Neural cell (in vitro differentiated cells): ENCODE measurements at regions not wholly inside any gene's neighbourhood (a gene's known extent, or its start where the extent isn't known, plus 50 kb on each side); places are given as distances from the start of the nearest gene placed in this dataset.

Experiments used
- H2AFZ ChIP-seq: fragments of 200-600, 300-800 bp; sonication (generic), shearing (Covaris generic); 2 replicates; pipeline ENCODE4 v1.6.0; 2014; ENCODE audit warnings: low read depth, mild to moderate bottlenecking, antibody characterized with exemption, low read length, moderate library complexity
- H3F3A ChIP-seq: fragments of 200-600 bp; shearing (Covaris generic); 2 replicates; pipeline ENCODE4 v1.6.1; 2016; ENCODE audit warnings: mild to moderate bottlenecking, moderate library complexity, mixed read lengths, antibody characterized with exemption, low read length; ENCODE audit not compliant: insufficient read depth, poor library complexity, severe bottlenecking
- H3K27ac ChIP-seq: fragments of 200-600, 300-800 bp; sonication (generic), shearing (Covaris generic); 2 replicates; pipeline ENCODE4 v1.5.1; 2014; ENCODE audit warnings: mild to moderate bottlenecking, low read length, moderate library complexity
- H3K27me3 ChIP-seq: fragments of 300-800, 200-600 bp; sonication (generic), shearing (Covaris generic); 2 replicates; pipeline ENCODE4 v1.6.0; 2014; ENCODE audit warnings: mild to moderate bottlenecking, low read depth, low read length, moderate library complexity; ENCODE audit not compliant: insufficient read depth
- H3K36me3 ChIP-seq: fragments of 300-800, 200-600 bp; sonication (generic), shearing (Covaris generic); 2 replicates; pipeline ENCODE4 v1.5.1; 2014; ENCODE audit warnings: mild to moderate bottlenecking, antibody characterized with exemption, low read length, moderate library complexity; ENCODE audit not compliant: insufficient read depth
- H3K4me2 ChIP-seq: fragments of 300-800, 200-600 bp; sonication (generic), shearing (Covaris generic); 2 replicates; pipeline ENCODE4 v1.6.0; 2014; ENCODE audit warnings: mild to moderate bottlenecking, low read length
- H3K4me3 ChIP-seq: fragments of 300-800, 200-600 bp; sonication (generic), shearing (Covaris generic); 2 replicates; pipeline ENCODE4 v1.5.1; 2014; ENCODE audit warnings: mild to moderate bottlenecking, low read length, moderate library complexity
- H3K79me2 ChIP-seq: fragments of 200-600 bp; shearing (Covaris generic); replicated peaks from 2 replicates; pipeline ENCODE4 v1.6.0; 2014; ENCODE audit warnings: mild to moderate bottlenecking, low read length, moderate library complexity; ENCODE audit not compliant: insufficient read depth
- H3K9ac ChIP-seq: fragments of 300-800, 200-600 bp; sonication (generic), shearing (Covaris generic); 2 replicates; pipeline ENCODE4 v1.6.1; 2016; ENCODE audit warnings: mild to moderate bottlenecking, low read length, mixed read lengths
- H3K9me2 ChIP-seq: fragments of 200-600 bp; shearing (Covaris generic); 2 replicates; pipeline ENCODE4 v1.6.1; 2016; ENCODE audit warnings: mild to moderate bottlenecking, low read length, mixed read lengths; ENCODE audit not compliant: insufficient read depth
- H3K9me3 ChIP-seq: fragments of 200-600, 300-800 bp; sonication (generic), shearing (Covaris generic); 2 replicates; pipeline ENCODE4 v1.6.1; 2016; ENCODE audit warnings: mild to moderate bottlenecking, mixed run types, low read length, moderate library complexity, mixed read lengths
- H4K20me1 ChIP-seq: fragments of 200-600 bp; shearing (Covaris generic); 2 replicates; pipeline ENCODE4 v1.6.1; 2016; ENCODE audit warnings: mild to moderate bottlenecking, mixed run types; ENCODE audit not compliant: insufficient read depth
- EP300 ChIP-seq: fragments of 450-650 bp; conservative IDR thresholded peaks from 2 replicates; pipeline ENCODE4 v1.6.1; 2014; ENCODE audit warnings: antibody characterized with exemption, mild to moderate bottlenecking, moderate library complexity; ENCODE audit not compliant: poor library complexity, severe bottlenecking
- EZH2 ChIP-seq: fragments of 200-600, 300-800 bp; shearing (Covaris generic), sonication (generic); IDR thresholded peaks from 2 replicates; pipeline ENCODE4 v1.6.1; 2014; ENCODE audit warnings: antibody characterized with exemption, low read length, borderline replicate concordance, mild to moderate bottlenecking; ENCODE audit not compliant: insufficient read depth, poor library complexity, severe bottlenecking
- MXI1 ChIP-seq: fragments of 450-650 bp; conservative IDR thresholded peaks from 2 replicates; pipeline ENCODE4 v1.6.1; 2014; ENCODE audit warnings: antibody characterized with exemption, mild to moderate bottlenecking; ENCODE audit not compliant: poor library complexity, severe bottlenecking
- POLR2AphosphoS5 ChIP-seq: IDR thresholded peaks from 2 replicates; pipeline ENCODE4 v1.6.1; 2012
- RAD21 ChIP-seq: fragments of 450-650 bp; conservative IDR thresholded peaks from 2 replicates; pipeline ENCODE4 v1.6.1; 2014; ENCODE audit warnings: antibody characterized with exemption, mild to moderate bottlenecking, moderate library complexity
- SMC3 ChIP-seq: fragments of 450-650 bp; conservative IDR thresholded peaks from 2 replicates; pipeline ENCODE4 v1.6.1; 2014; ENCODE audit warnings: antibody characterized with exemption, mild to moderate bottlenecking, moderate library complexity; ENCODE audit not compliant: poor library complexity
- TAF1 ChIP-seq: IDR thresholded peaks from 2 replicates; pipeline ENCODE4 v1.6.1; 2012; ENCODE audit warnings: low read depth
- TF ChIP-seq, protein P1 (sequence below): IDR thresholded peaks from 2 replicates; pipeline ENCODE4 v1.6.1; 2012; ENCODE audit warnings: borderline replicate concordance
- TF ChIP-seq, protein P2 (sequence below): fragments of 450-650 bp; IDR thresholded peaks from 2 replicates; pipeline ENCODE4 v1.5.1; 2014; ENCODE audit warnings: antibody characterized with exemption, mild to moderate bottlenecking, moderate library complexity; ENCODE audit not compliant: poor library complexity, severe bottlenecking

DNA sequence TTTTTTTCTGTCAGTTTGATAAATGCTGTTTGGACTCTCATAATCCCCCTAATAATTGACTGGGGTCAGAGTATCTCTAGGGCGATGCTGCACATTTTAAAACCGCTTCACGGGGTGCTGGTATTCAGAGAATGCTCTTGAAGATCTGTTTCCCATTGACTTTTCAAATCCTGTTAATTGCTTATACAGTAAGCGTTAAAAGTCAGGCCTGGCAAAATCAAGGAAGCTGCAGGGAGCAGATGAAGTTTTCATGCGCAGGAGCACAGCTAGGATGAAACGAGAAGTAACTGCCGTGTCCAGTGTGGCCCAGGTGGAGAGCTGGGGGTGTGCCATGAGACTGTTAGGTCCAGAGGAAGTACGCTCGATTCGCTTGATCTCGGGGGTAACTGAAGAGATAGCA lies 312.9 kb downstream of the TRIML1 start:
- Histone ChIP-seq H3K9me2 (no peaks in the 10 kb centered on the region), H3K4me2 (no peak overlapping the region), H3K4me3 (no peak overlapping the region), H3K27me3 (no peaks in the 10 kb centered on the region), H3K79me2 (no peaks in the 10 kb centered on the region), H3K9me3 (no peaks in the 10 kb centered on the region), H3K9ac (no peak overlapping the region), H3K27ac (no peak overlapping the region), H3K36me3 (no peaks in the 10 kb centered on the region), H3F3A (no peaks in the 10 kb centered on the region), H2AFZ (no peak overlapping the region), H4K20me1 (no peaks in the 10 kb centered on the region)
- TF ChIP-seq TAF1 (no peak), EZH2 (no peak), POLR2AphosphoS5 (no peak), SMC3 (no peak), EP300 (no peak), RAD21 (no peak), MXI1 (no peak)
- TF ChIP-seq, protein P1, sequence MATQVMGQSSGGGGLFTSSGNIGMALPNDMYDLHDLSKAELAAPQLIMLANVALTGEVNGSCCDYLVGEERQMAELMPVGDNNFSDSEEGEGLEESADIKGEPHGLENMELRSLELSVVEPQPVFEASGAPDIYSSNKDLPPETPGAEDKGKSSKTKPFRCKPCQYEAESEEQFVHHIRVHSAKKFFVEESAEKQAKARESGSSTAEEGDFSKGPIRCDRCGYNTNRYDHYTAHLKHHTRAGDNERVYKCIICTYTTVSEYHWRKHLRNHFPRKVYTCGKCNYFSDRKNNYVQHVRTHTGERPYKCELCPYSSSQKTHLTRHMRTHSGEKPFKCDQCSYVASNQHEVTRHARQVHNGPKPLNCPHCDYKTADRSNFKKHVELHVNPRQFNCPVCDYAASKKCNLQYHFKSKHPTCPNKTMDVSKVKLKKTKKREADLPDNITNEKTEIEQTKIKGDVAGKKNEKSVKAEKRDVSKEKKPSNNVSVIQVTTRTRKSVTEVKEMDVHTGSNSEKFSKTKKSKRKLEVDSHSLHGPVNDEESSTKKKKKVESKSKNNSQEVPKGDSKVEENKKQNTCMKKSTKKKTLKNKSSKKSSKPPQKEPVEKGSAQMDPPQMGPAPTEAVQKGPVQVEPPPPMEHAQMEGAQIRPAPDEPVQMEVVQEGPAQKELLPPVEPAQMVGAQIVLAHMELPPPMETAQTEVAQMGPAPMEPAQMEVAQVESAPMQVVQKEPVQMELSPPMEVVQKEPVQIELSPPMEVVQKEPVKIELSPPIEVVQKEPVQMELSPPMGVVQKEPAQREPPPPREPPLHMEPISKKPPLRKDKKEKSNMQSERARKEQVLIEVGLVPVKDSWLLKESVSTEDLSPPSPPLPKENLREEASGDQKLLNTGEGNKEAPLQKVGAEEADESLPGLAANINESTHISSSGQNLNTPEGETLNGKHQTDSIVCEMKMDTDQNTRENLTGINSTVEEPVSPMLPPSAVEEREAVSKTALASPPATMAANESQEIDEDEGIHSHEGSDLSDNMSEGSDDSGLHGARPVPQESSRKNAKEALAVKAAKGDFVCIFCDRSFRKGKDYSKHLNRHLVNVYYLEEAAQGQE, result no peak
- TF ChIP-seq, protein P2, sequence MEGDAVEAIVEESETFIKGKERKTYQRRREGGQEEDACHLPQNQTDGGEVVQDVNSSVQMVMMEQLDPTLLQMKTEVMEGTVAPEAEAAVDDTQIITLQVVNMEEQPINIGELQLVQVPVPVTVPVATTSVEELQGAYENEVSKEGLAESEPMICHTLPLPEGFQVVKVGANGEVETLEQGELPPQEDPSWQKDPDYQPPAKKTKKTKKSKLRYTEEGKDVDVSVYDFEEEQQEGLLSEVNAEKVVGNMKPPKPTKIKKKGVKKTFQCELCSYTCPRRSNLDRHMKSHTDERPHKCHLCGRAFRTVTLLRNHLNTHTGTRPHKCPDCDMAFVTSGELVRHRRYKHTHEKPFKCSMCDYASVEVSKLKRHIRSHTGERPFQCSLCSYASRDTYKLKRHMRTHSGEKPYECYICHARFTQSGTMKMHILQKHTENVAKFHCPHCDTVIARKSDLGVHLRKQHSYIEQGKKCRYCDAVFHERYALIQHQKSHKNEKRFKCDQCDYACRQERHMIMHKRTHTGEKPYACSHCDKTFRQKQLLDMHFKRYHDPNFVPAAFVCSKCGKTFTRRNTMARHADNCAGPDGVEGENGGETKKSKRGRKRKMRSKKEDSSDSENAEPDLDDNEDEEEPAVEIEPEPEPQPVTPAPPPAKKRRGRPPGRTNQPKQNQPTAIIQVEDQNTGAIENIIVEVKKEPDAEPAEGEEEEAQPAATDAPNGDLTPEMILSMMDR, result no peak

DNA sequence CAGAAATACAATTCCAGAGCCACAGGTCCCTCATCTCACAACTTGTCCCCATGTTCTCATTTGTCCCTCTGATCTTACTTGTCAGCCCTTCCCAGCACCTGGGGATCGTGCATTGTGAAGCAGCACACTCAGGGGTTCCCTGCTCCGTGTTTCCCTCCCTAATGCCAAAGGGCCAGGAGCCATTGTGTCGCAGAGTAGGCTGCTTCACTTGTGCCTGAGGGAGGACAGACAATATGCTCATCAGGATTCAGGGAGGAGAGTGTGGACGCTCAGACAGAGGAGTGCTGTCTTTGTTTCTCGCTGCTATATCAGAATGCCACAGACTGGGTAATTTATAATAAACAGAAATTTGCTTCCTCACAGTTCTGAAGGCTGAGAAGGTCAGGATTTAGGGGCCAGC lies 315.3 kb downstream of the TRIML1 start:
- H3K9me3 ChIP-seq, result no peaks in the 10 kb centered on the region
- H4K20me1 ChIP-seq, result no peaks in the 10 kb centered on the region
- no peak overlapping the region for H2AFZ ChIP-seq
- TF ChIP-seq EP300 (no peak), MXI1 (no peak), SMC3 (no peak), RAD21 (no peak), TAF1 (no peak), POLR2AphosphoS5 (no peak), EZH2 (no peak)
- TF ChIP-seq, protein P1, result no peak
- TF ChIP-seq, protein P2, result no peak
- no peak overlapping the region for H3K27ac ChIP-seq
- H3K79me2 ChIP-seq, result no peaks in the 10 kb centered on the region
- H3K9ac ChIP-seq, result no peak overlapping the region
- no peaks in the 10 kb centered on the region for H3K27me3 ChIP-seq
- no peak overlapping the region for H3K4me2 ChIP-seq
- H3K36me3 ChIP-seq, result no peaks in the 10 kb centered on the region
- no peaks in the 10 kb centered on the region for H3K9me2 ChIP-seq
- H3F3A ChIP-seq, result no peaks in the 10 kb centered on the region
- no peak overlapping the region for H3K4me3 ChIP-seq
